Calu3 (cell line): ENCODE measurements at regions not wholly inside any gene's neighbourhood (a gene's known extent, or its start where the extent isn't known, plus 50 kb on each side); places are given as distances from the start of the nearest gene placed in this dataset.

Experiments used
- BruUV-seq: library from RNA; stranded (reverse); fragments of 400-500 nt; replicated peaks from 2 replicates; lab custom pipeline; 2021; lab: Mats Ljungman, UMichigan
- CTCF ChIA-PET: fragments of 300-600 bp; sonication (Branson Sonifier 250); formaldehyde crosslinking; loops from one replicate; lab custom pipeline; 2022; ENCODE audit warnings: antibody characterized with exemption; lab: Charles Lee
- DNase-seq: peaks from one replicate; pipeline ENCODE4 v3.0.0; 2022
- H3K27ac Mint-ChIP-seq: one replicate; pipeline ENCODE4 v1.8.0; 2022; ENCODE audit warnings: mixed read lengths; ENCODE audit not compliant: unreplicated experiment
- H3K27me3 Mint-ChIP-seq: one replicate; pipeline ENCODE4 v1.8.0; 2022; ENCODE audit warnings: mixed read lengths; ENCODE audit not compliant: unreplicated experiment
- H3K36me3 Mint-ChIP-seq: one replicate; pipeline ENCODE4 v1.8.0; 2022; ENCODE audit warnings: mild to moderate bottlenecking, moderate library complexity, mixed read lengths; ENCODE audit not compliant: insufficient read depth, unreplicated experiment
- H3K4me1 Mint-ChIP-seq: one replicate; pipeline ENCODE4 v1.8.0; 2022; ENCODE audit warnings: mild to moderate bottlenecking, low read depth, mixed read lengths; ENCODE audit not compliant: unreplicated experiment
- H3K4me3 Mint-ChIP-seq: one replicate; pipeline ENCODE4 v1.8.0; 2022; ENCODE audit warnings: mild to moderate bottlenecking, low read depth, moderate library complexity, mixed read lengths; ENCODE audit not compliant: unreplicated experiment
- H3K9me3 Mint-ChIP-seq: one replicate; pipeline ENCODE4 v1.8.0; 2022; ENCODE audit warnings: low read depth, mixed read lengths; ENCODE audit not compliant: unreplicated experiment
- CTCF ChIP-seq: fragments of 200-600 bp; IDR thresholded peaks from one replicate; pipeline ENCODE4 v1.8.0; 2022; ENCODE audit warnings: antibody characterized with exemption; ENCODE audit not compliant: unreplicated experiment
- intact Hi-C: fragments of 100-400 bp; cut with micrococcal nuclease; formaldehyde crosslinking; loops from one replicate; pipeline ENCODE4 v1.10.0; 2022; ENCODE audit not compliant: unreplicated experiment

GRCh38 chr1:47638240-47638639 is 200.4 kb downstream of the FOXD2 start:
- no peaks in the 10 kb centered on the region for H3K9me3 Mint-ChIP-seq
- CTCF ChIA-PET: no interaction called here
- intact Hi-C loops: no loop called here

GRCh38 chr1:47638713-47639112 is 200.9 kb downstream of the FOXD2 start:
- no TSS peak for BruUV-seq
- Mint-ChIP-seq H3K27me3 (peaks cover 50% of the 10 kb centered on the region), H3K9me3 (no peaks in the 10 kb centered on the region), H3K4me1 (peaks cover 12% of the 10 kb centered on the region), H3K4me3 (no peak overlapping the region), H3K27ac (no peak overlapping the region), H3K36me3 (no peaks in the 10 kb centered on the region)
- intact Hi-C loops: no loop called here
- DNase-seq: no peak
- CTCF ChIA-PET: no interaction called here
- TF ChIP-seq CTCF: no peak

More at GRCh38 chr1:47638240-47638639, 200.4 kb downstream of the FOXD2 start:
- H3K27me3 Mint-ChIP-seq: peaks cover 55% of the 10 kb centered on the region
- no TSS peak for BruUV-seq
- H3K4me1 Mint-ChIP-seq: peaks cover 12% of the 10 kb centered on the region
- no peak overlapping the region for H3K27ac Mint-ChIP-seq
- no peak overlapping the region for H3K4me3 Mint-ChIP-seq
- TF ChIP-seq CTCF: no peak
- H3K36me3 Mint-ChIP-seq: no peaks in the 10 kb centered on the region
- DNase-seq: no peak

GRCh38 chr1:47643306-47644211 is 205.7 kb downstream of the FOXD2 start:
- Mint-ChIP-seq H3K36me3 (no peaks in the 10 kb centered on the region), H3K9me3 (no peaks in the 10 kb centered on the region), H3K27me3 (peaks cover 49% of the 10 kb centered on the region), H3K27ac (no peak overlapping the region), H3K4me3 (no peak overlapping the region), H3K4me1 (peaks cover 19% of the 10 kb centered on the region)
- intact Hi-C loops: no loop called here
- CTCF ChIA-PET: no interaction called here
- no peak for TF ChIP-seq CTCF
- DNase-seq: no peak
- BruUV-seq: no TSS peak

GRCh38 chr1:47644212-47644573 is 206.3 kb downstream of the FOXD2 start:
- CTCF ChIA-PET: no interaction called here
- no peak overlapping the region for H3K27ac Mint-ChIP-seq

More at GRCh38 chr1:47644212-47644573, 206.3 kb downstream of the FOXD2 start:
- H3K36me3 Mint-ChIP-seq: no peaks in the 10 kb centered on the region
- no peak overlapping the region for H3K4me3 Mint-ChIP-seq
- H3K9me3 Mint-ChIP-seq: no peaks in the 10 kb centered on the region
- intact Hi-C loops: no loop called here
- TF ChIP-seq CTCF: no peak
- peaks cover 44% of the 10 kb centered on the region for H3K27me3 Mint-ChIP-seq
- BruUV-seq: no TSS peak
- DNase-seq: no peak
- peaks cover 22% of the 10 kb centered on the region for H3K4me1 Mint-ChIP-seq
